ENCODE measurements at regions not wholly inside any gene's neighbourhood (a gene's known extent, or its start where the extent isn't known, plus 50 kb on each side); places are given as distances from the start of the nearest gene placed in this dataset.
"Not testable (repeated sequence)": the region's sequence is repeated elsewhere in the genome, so short reads cannot be mapped to it uniquely, and the experiment has no call there.

- H3K27ac Mint-ChIP-seq: no peak overlapping the region
- no peaks in the 10 kb centered on the region for H3K36me3 Mint-ChIP-seq
Observed at GRCh38 chr7:73948287-73948686, 79.7 kb upstream of the ELN start.

GRCh38 chr7:73952266-73952665 is 75.7 kb upstream of the ELN start:
- ATAC-seq (no peak), DNase-seq (ENCODE audit: low spot score in 2 of 2) (no peak)
- Mint-ChIP-seq H3K36me3 (no peaks in the 10 kb centered on the region), H3K9me3 (peaks cover 8% of the 10 kb centered on the region), H3K4me3 (no peak overlapping the region), H3K27ac (no peak overlapping the region), H3K4me1 (no peaks in the 10 kb centered on the region)

More at GRCh38 chr7:73948287-73948686, 79.7 kb upstream of the ELN start:
- no peak for DNase-seq (ENCODE audit: low spot score in 2 of 2)
- ATAC-seq: no peak
- no peaks in the 10 kb centered on the region for H3K4me1 Mint-ChIP-seq
- H3K9me3 Mint-ChIP-seq: peaks cover 8% of the 10 kb centered on the region
- no peak overlapping the region for H3K4me3 Mint-ChIP-seq

- H3K27ac Mint-ChIP-seq: no peak overlapping the region
- H3K4me1 Mint-ChIP-seq: no peaks in the 10 kb centered on the region
Observed at GRCh38 chr7:73954181-73954580, 73.8 kb upstream of the ELN start.

GRCh38 chr7:73954861-73955260 is 73.1 kb upstream of the ELN start:
- Mint-ChIP-seq H3K9me3 (no peaks in the 10 kb centered on the region), H3K36me3 (no peaks in the 10 kb centered on the region), H3K4me1 (no peaks in the 10 kb centered on the region), H3K4me3 (no peak overlapping the region), H3K27ac (no peak overlapping the region)
- ATAC-seq (no peak), DNase-seq (ENCODE audit: low spot score in 2 of 2) (no peak)

More at GRCh38 chr7:73954181-73954580, 73.8 kb upstream of the ELN start:
- Mint-ChIP-seq H3K36me3 (no peaks in the 10 kb centered on the region), H3K9me3 (peaks cover 2% of the 10 kb centered on the region), H3K4me3 (no peak overlapping the region)
- no peak for DNase-seq (ENCODE audit: low spot score in 2 of 2)
- ATAC-seq: no peak

GRCh38 chr7:73960548-73960947 is 67.4 kb upstream of the ELN start:
- H3K36me3 Mint-ChIP-seq: no peaks in the 10 kb centered on the region
- ATAC-seq (no peak), DNase-seq (ENCODE audit: low spot score in 2 of 2) (peak in 1 of 2 donors; percentile 25)
- H3K4me1 Mint-ChIP-seq: no peaks in the 10 kb centered on the region
- no peak overlapping the region for H3K27ac Mint-ChIP-seq
- H3K4me3 Mint-ChIP-seq: no peak overlapping the region
- H3K9me3 Mint-ChIP-seq: peaks cover 14% of the 10 kb centered on the region

GRCh38 chr7:73961991-73962390 is 66.0 kb upstream of the ELN start:
- H3K4me1 Mint-ChIP-seq; H3K27ac Mint-ChIP-seq; DNase-seq (ENCODE audit: low spot score in 2 of 2); ATAC-seq; H3K4me3 Mint-ChIP-seq; H3K36me3 Mint-ChIP-seq: not testable (repeated sequence)
- H3K9me3 Mint-ChIP-seq: peaks cover 14% of the 10 kb centered on the region

GRCh38 chr7:73963252-73963822 is 64.6 kb upstream of the ELN start:
- no peaks in the 10 kb centered on the region for H3K4me1 Mint-ChIP-seq
- no peak for ATAC-seq

GRCh38 chr7:73964786-73965185 is 63.2 kb upstream of the ELN start:
- no peak for ATAC-seq
- Mint-ChIP-seq H3K36me3 (peaks cover 5% of the 10 kb centered on the region), H3K4me1 (no peaks in the 10 kb centered on the region), H3K9me3 (peaks cover 18% of the 10 kb centered on the region), H3K4me3 (no peak overlapping the region), H3K27ac (no peak overlapping the region)
- peak in 1 of 2 donors; percentile 29 for DNase-seq (ENCODE audit: low spot score in 2 of 2)

More at GRCh38 chr7:73963252-73963822, 64.6 kb upstream of the ELN start:
- no peak for DNase-seq (ENCODE audit: low spot score in 2 of 2)
- no peak overlapping the region for H3K27ac Mint-ChIP-seq
- peaks cover 5% of the 10 kb centered on the region for H3K36me3 Mint-ChIP-seq
- H3K4me3 Mint-ChIP-seq: no peak overlapping the region
- H3K9me3 Mint-ChIP-seq: peaks cover 18% of the 10 kb centered on the region

GRCh38 chr7:73966062-73966940 is 61.7 kb upstream of the ELN start:
- Mint-ChIP-seq H3K36me3 (peaks cover 5% of the 10 kb centered on the region), H3K9me3 (peaks cover 18% of the 10 kb centered on the region), H3K4me3 (no peak overlapping the region), H3K4me1 (peaks cover 1% of the 10 kb centered on the region), H3K27ac (no peak overlapping the region)
- DNase-seq (ENCODE audit: low spot score in 2 of 2) (no peak), ATAC-seq (no peak)

- H3K4me1 Mint-ChIP-seq: peaks cover 10% of the 10 kb centered on the region
- ATAC-seq (no peak), DNase-seq (ENCODE audit: low spot score in 2 of 2) (no peak)
- H3K36me3 Mint-ChIP-seq: peaks cover 5% of the 10 kb centered on the region
- H3K9me3 Mint-ChIP-seq: peaks cover 18% of the 10 kb centered on the region
- no peak overlapping the region for H3K27ac Mint-ChIP-seq
- no peak overlapping the region for H3K4me3 Mint-ChIP-seq
Observed at GRCh38 chr7:73966941-73967831, 60.8 kb upstream of the ELN start.

GRCh38 chr7:73967832-73968290 is 60.1 kb upstream of the ELN start:
- peaks cover 18% of the 10 kb centered on the region for H3K9me3 Mint-ChIP-seq
- peaks cover 5% of the 10 kb centered on the region for H3K36me3 Mint-ChIP-seq
- no peak for ATAC-seq
- no peak overlapping the region for H3K27ac Mint-ChIP-seq
- H3K4me1 Mint-ChIP-seq: peaks cover 10% of the 10 kb centered on the region
- no peak for DNase-seq (ENCODE audit: low spot score in 2 of 2)
- no peak overlapping the region for H3K4me3 Mint-ChIP-seq

GRCh38 chr7:73968487-73968886 is 59.5 kb upstream of the ELN start:
- Mint-ChIP-seq H3K27ac (no peak overlapping the region), H3K9me3 (peaks cover 14% of the 10 kb centered on the region), H3K36me3 (peaks cover 5% of the 10 kb centered on the region), H3K4me3 (no peak overlapping the region), H3K4me1 (peaks cover 10% of the 10 kb centered on the region)
- DNase-seq (ENCODE audit: low spot score in 2 of 2): no peak
- ATAC-seq: no peak

GRCh38 chr7:73969991-73970390 is 58.0 kb upstream of the ELN start:
- Mint-ChIP-seq H3K4me3 (no peak overlapping the region), H3K36me3 (peaks cover 5% of the 10 kb centered on the region), H3K27ac (no peak overlapping the region), H3K9me3 (peaks cover 4% of the 10 kb centered on the region), H3K4me1 (peaks cover 10% of the 10 kb centered on the region)
- no peak for DNase-seq (ENCODE audit: low spot score in 2 of 2)
- ATAC-seq: no peak

GRCh38 chr7:73970801-73971229 is 57.2 kb upstream of the ELN start:
- no peak for ATAC-seq
- H3K36me3 Mint-ChIP-seq: peaks cover 5% of the 10 kb centered on the region
- H3K4me3 Mint-ChIP-seq: no peak overlapping the region
- peaks cover 10% of the 10 kb centered on the region for H3K4me1 Mint-ChIP-seq
- DNase-seq (ENCODE audit: low spot score in 2 of 2): no peak
- no peak overlapping the region for H3K27ac Mint-ChIP-seq
- peaks cover 4% of the 10 kb centered on the region for H3K9me3 Mint-ChIP-seq

- DNase-seq (ENCODE audit: low spot score in 2 of 2) (no peak), ATAC-seq (no peak)
- peaks cover 4% of the 10 kb centered on the region for H3K36me3 Mint-ChIP-seq
- peaks cover 10% of the 10 kb centered on the region for H3K4me1 Mint-ChIP-seq
- no peak overlapping the region for H3K27ac Mint-ChIP-seq
- H3K9me3 Mint-ChIP-seq: peaks cover 4% of the 10 kb centered on the region
- no peak overlapping the region for H3K4me3 Mint-ChIP-seq
Observed at GRCh38 chr7:73971322-73971703, 56.7 kb upstream of the ELN start.
